ENCODE measurements at regions not wholly inside any gene's neighbourhood (a gene's known extent, or its start where the extent isn't known, plus 50 kb on each side); places are given as distances from the start of the nearest gene placed in this dataset.

GRCh38 chr10:33482486-33482885 is 148.0 kb upstream of the NRP1 start:
- TF ChIP-seq POLR2A (IDR thresholded peaks at IDR 0.05) (no peak), POLR2AphosphoS5 (IDR thresholded peaks at IDR 0.05; ENCODE audit: insufficient read depth in 1 of 2, low read depth in 1 of 2) (no peak)
- TF ChIP-seq, protein P1, sequence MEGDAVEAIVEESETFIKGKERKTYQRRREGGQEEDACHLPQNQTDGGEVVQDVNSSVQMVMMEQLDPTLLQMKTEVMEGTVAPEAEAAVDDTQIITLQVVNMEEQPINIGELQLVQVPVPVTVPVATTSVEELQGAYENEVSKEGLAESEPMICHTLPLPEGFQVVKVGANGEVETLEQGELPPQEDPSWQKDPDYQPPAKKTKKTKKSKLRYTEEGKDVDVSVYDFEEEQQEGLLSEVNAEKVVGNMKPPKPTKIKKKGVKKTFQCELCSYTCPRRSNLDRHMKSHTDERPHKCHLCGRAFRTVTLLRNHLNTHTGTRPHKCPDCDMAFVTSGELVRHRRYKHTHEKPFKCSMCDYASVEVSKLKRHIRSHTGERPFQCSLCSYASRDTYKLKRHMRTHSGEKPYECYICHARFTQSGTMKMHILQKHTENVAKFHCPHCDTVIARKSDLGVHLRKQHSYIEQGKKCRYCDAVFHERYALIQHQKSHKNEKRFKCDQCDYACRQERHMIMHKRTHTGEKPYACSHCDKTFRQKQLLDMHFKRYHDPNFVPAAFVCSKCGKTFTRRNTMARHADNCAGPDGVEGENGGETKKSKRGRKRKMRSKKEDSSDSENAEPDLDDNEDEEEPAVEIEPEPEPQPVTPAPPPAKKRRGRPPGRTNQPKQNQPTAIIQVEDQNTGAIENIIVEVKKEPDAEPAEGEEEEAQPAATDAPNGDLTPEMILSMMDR (IDR thresholded peaks at IDR 0.05), result no peak
